HPDE6-E6E7 (cell line): ENCODE measurements at regions not wholly inside any gene's neighbourhood (a gene's known extent, or its start where the extent isn't known, plus 50 kb on each side); places are given as distances from the start of the nearest gene placed in this dataset.
"Not testable (repeated sequence)": the region's sequence is repeated elsewhere in the genome, so short reads cannot be mapped to it uniquely, and the experiment has no call there.

Experiments
- DNase-seq: peaks from one replicate; pipeline ENCODE4 v3.0.0; 2011; ENCODE audit warnings: missing footprints; ENCODE audit errors: extremely low spot score

GRCh38 chr15:20624085-20624484, 82.5 kb upstream of the GOLGA6L6 start:
- not testable (repeated sequence) for DNase-seq

GRCh38 chr15:20622117-20622516, 80.5 kb upstream of the GOLGA6L6 start:
- DNase-seq: not testable (repeated sequence)

GRCh38 chr15:20614549-20614948, 72.9 kb upstream of the GOLGA6L6 start:
- DNase-seq: not testable (repeated sequence)

GRCh38 chr15:20612796-20613195, 71.2 kb upstream of the GOLGA6L6 start:
- not testable (repeated sequence) for DNase-seq

GRCh38 chr15:20612356-20612755, 70.8 kb upstream of the GOLGA6L6 start:
- not testable (repeated sequence) for DNase-seq

GRCh38 chr15:20611667-20612290, 70.2 kb upstream of the GOLGA6L6 start:
- not testable (repeated sequence) for DNase-seq

- not testable (repeated sequence) for DNase-seq
These were observed 66.6 kb upstream of the GOLGA6L6 start for GRCh38 chr15:20608179-20608578.

GRCh38 chr15:20597245-20597644, 55.6 kb upstream of the GOLGA6L6 start:
- DNase-seq: not testable (repeated sequence)

GRCh38 chr15:20594219-20594618, 52.6 kb upstream of the GOLGA6L6 start:
- DNase-seq: not testable (repeated sequence)

GRCh38 chr15:20591936-20592335, 50.3 kb upstream of the GOLGA6L6 start:
- not testable (repeated sequence) for DNase-seq
